NT2/D1 (cell line): ENCODE measurements at regions not wholly inside any gene's neighbourhood (a gene's known extent, or its start where the extent isn't known, plus 50 kb on each side); places are given as distances from the start of the nearest gene placed in this dataset.

Experiments used
- DNase-seq: peaks from one replicate; pipeline ENCODE4 v3.0.0-alpha.2; 2011; ENCODE audit warnings: low read depth, low spot score
- H3K27me3 ChIP-seq: 2 replicates; pipeline ENCODE4 v1.6.0; 2011; ENCODE audit warnings: mild to moderate bottlenecking; ENCODE audit not compliant: insufficient read length, insufficient read depth
- H3K36me3 ChIP-seq: 2 replicates; pipeline ENCODE4 v1.6.1; 2011; ENCODE audit warnings: mild to moderate bottlenecking, low read length, mixed read lengths; ENCODE audit not compliant: insufficient read depth, insufficient read length
- H3K4me1 ChIP-seq: 2 replicates; pipeline ENCODE4 v1.5.1; 2011; ENCODE audit not compliant: insufficient read depth, insufficient read length
- H3K4me3 ChIP-seq: 2 replicates; pipeline ENCODE4 v1.5.1; 2011; ENCODE audit warnings: low read depth; ENCODE audit not compliant: insufficient read length
- H3K9ac ChIP-seq: 2 replicates; pipeline ENCODE4 v1.6.0; 2011; ENCODE audit warnings: low read depth; ENCODE audit not compliant: insufficient read length
- H3K9me3 ChIP-seq: 2 replicates; pipeline ENCODE4 v1.5.1; 2011; ENCODE audit warnings: mild to moderate bottlenecking, low read length; ENCODE audit not compliant: insufficient read depth
- SUZ12 ChIP-seq: IDR thresholded peaks from 2 replicates; pipeline ENCODE4 v1.6.1; 2011; ENCODE audit not compliant: insufficient read length, insufficient read depth; ENCODE audit errors: extremely low read depth
- YY1 ChIP-seq: IDR thresholded peaks from 2 replicates; pipeline ENCODE4 v1.6.1; 2011; ENCODE audit not compliant: insufficient read length, insufficient read depth
- ZNF274 ChIP-seq: IDR thresholded peaks from 2 replicates; pipeline ENCODE4 v1.6.1; 2011; ENCODE audit warnings: mild to moderate bottlenecking, low read depth, low read length

GRCh38 chr16:62764572-62764971, 728.3 kb upstream of the CDH8 start:
- H3K36me3 ChIP-seq, result no peaks in the 10 kb centered on the region
- H3K9me3 ChIP-seq, result no peaks in the 10 kb centered on the region
- H3K4me1 ChIP-seq, result no peaks in the 10 kb centered on the region
- no peak for DNase-seq
- no peaks in the 10 kb centered on the region for H3K27me3 ChIP-seq
- TF ChIP-seq YY1 (no peak), SUZ12 (no peak), ZNF274 (no peak)
- H3K9ac ChIP-seq, result no peak overlapping the region
- no peak overlapping the region for H3K4me3 ChIP-seq

- DNase-seq, result no peak
- Histone ChIP-seq H3K36me3 (no peaks in the 10 kb centered on the region), H3K9me3 (no peaks in the 10 kb centered on the region), H3K9ac (no peak overlapping the region), H3K4me3 (no peak overlapping the region), H3K27me3 (no peaks in the 10 kb centered on the region), H3K4me1 (no peaks in the 10 kb centered on the region)
- TF ChIP-seq ZNF274, result no peak
- no peak for TF ChIP-seq SUZ12
Observed at GRCh38 chr16:62760398-62760797, 724.2 kb upstream of the CDH8 start.

GRCh38 chr16:62755938-62756337, 719.7 kb upstream of the CDH8 start:
- H3K4me1 ChIP-seq, result no peaks in the 10 kb centered on the region
- DNase-seq, result no peak
- no peak for TF ChIP-seq ZNF274
- TF ChIP-seq SUZ12, result no peak
- no peak for TF ChIP-seq YY1
- no peaks in the 10 kb centered on the region for H3K27me3 ChIP-seq
- H3K4me3 ChIP-seq, result no peak overlapping the region
- H3K9me3 ChIP-seq, result no peaks in the 10 kb centered on the region
- H3K36me3 ChIP-seq, result no peaks in the 10 kb centered on the region
- no peak overlapping the region for H3K9ac ChIP-seq

- H3K9me3 ChIP-seq, result no peaks in the 10 kb centered on the region
- no peaks in the 10 kb centered on the region for H3K27me3 ChIP-seq
- H3K4me3 ChIP-seq, result no peak overlapping the region
- H3K36me3 ChIP-seq, result no peaks in the 10 kb centered on the region
- no peak overlapping the region for H3K9ac ChIP-seq
- no peak for DNase-seq
- TF ChIP-seq ZNF274, result no peak
- TF ChIP-seq YY1, result no peak
- no peak for TF ChIP-seq SUZ12
- no peaks in the 10 kb centered on the region for H3K4me1 ChIP-seq
Observed at GRCh38 chr16:62752854-62753253, 716.6 kb upstream of the CDH8 start.

- H3K9ac ChIP-seq, result no peak overlapping the region
- no peaks in the 10 kb centered on the region for H3K4me1 ChIP-seq
- no peaks in the 10 kb centered on the region for H3K36me3 ChIP-seq
- H3K27me3 ChIP-seq, result no peaks in the 10 kb centered on the region
- no peaks in the 10 kb centered on the region for H3K9me3 ChIP-seq
- H3K4me3 ChIP-seq, result no peak overlapping the region
- no peak for DNase-seq
- no peak for TF ChIP-seq ZNF274
- no peak for TF ChIP-seq SUZ12
- TF ChIP-seq YY1, result no peak
Observed at GRCh38 chr16:62751218-62751617, 715.0 kb upstream of the CDH8 start.

GRCh38 chr16:62741692-62742091, 705.5 kb upstream of the CDH8 start:
- Histone ChIP-seq H3K27me3 (no peaks in the 10 kb centered on the region), H3K4me1 (no peaks in the 10 kb centered on the region), H3K36me3 (no peaks in the 10 kb centered on the region), H3K4me3 (no peak overlapping the region), H3K9ac (no peak overlapping the region), H3K9me3 (no peaks in the 10 kb centered on the region)
- no peak for DNase-seq
- TF ChIP-seq YY1, result no peak
- no peak for TF ChIP-seq ZNF274
- TF ChIP-seq SUZ12, result no peak

- Histone ChIP-seq H3K4me1 (no peaks in the 10 kb centered on the region), H3K9ac (no peak overlapping the region), H3K27me3 (no peaks in the 10 kb centered on the region), H3K4me3 (no peak overlapping the region), H3K9me3 (no peaks in the 10 kb centered on the region), H3K36me3 (no peaks in the 10 kb centered on the region)
- DNase-seq, result no peak
- TF ChIP-seq ZNF274, result no peak
- no peak for TF ChIP-seq YY1
- no peak for TF ChIP-seq SUZ12
Observed at GRCh38 chr16:62738666-62739460, 702.6 kb upstream of the CDH8 start.
